ENCODE measurements at regions not wholly inside any gene's neighbourhood (a gene's known extent, or its start where the extent isn't known, plus 50 kb on each side); places are given as distances from the start of the nearest gene placed in this dataset.

- Histone ChIP-seq H4K91ac (ENCODE audit: insufficient read depth, low read depth, low read length) (no peak overlapping the region), H2AK5ac (ENCODE audit: low read depth, low read length) (no peak overlapping the region), H3K79me1 (ENCODE audit: low read depth in 1 of 2, low read length in 2 of 2) (no peaks in the 10 kb centered on the region), H3K4ac (ENCODE audit: low read depth, low read length) (no peak overlapping the region), H2BK20ac (ENCODE audit: low read depth, low read length) (no peak overlapping the region), H3K4me3 (ENCODE audit: insufficient read depth, low read depth, low read length) (no peak overlapping the region), H3K9me3 (ENCODE audit: control insufficient read depth, insufficient read depth, low read length) (peaks cover 3% of the 10 kb centered on the region), H4K5ac (ENCODE audit: low read depth, low read length) (no peak overlapping the region), H4K8ac (ENCODE audit: low read depth in 2 of 2, low read length in 2 of 2) (no peak overlapping the region), H3K14ac (replicated peaks; ENCODE audit: low read depth, low read length) (no peak overlapping the region), H3K4me2 (ENCODE audit: low read depth, low read length) (no peak overlapping the region), H3K27ac (ENCODE audit: insufficient read depth, low read length) (no peak overlapping the region), H3K4me1 (ENCODE audit: control insufficient read depth, insufficient read depth, low read length) (no peaks in the 10 kb centered on the region), H2BK5ac (ENCODE audit: low read depth, low read length, poor library complexity, severe bottlenecking) (no peak overlapping the region), H3K56ac (ENCODE audit: extremely low read depth, insufficient read depth, low read length) (no peak overlapping the region), H3K27me3 (ENCODE audit: control insufficient read depth, insufficient read depth, low read length) (no peaks in the 10 kb centered on the region), H3K23ac (ENCODE audit: low read depth, low read length) (no peak overlapping the region), H2AK9ac (replicated peaks; ENCODE audit: low read depth, low read length, poor library complexity) (no peak overlapping the region), H2AFZ (replicated peaks; ENCODE audit: low read length, poor library complexity) (no peak overlapping the region), H3K36me3 (ENCODE audit: control insufficient read depth, insufficient read depth, low read length) (no peaks in the 10 kb centered on the region), H2BK120ac (ENCODE audit: low read depth, low read length) (no peak overlapping the region), H3K9me1 (ENCODE audit: insufficient read depth, low read length) (no peaks in the 10 kb centered on the region), H3K18ac (ENCODE audit: low read depth, low read length) (no peak overlapping the region), H4K20me1 (ENCODE audit: insufficient read depth, low read length) (no peaks in the 10 kb centered on the region), H2BK15ac (ENCODE audit: low read depth, low read length) (no peak overlapping the region), H3K9ac (ENCODE audit: low read depth, low read length) (no peak overlapping the region)
- in situ Hi-C loops (cut with MboI; ENCODE audit: low sequenced_read_pairs) = no loop called here
- dilution Hi-C loops (cut with HindIII; ENCODE audit: low sequenced_read_pairs, unreplicated experiment) = no loop called here
- no CpG with 5 or more reads among the region's 3 CpGs for WGBS, 2 experiments (ENCODE audit: extremely low coverage in 2 of 2, insufficient read length in 1 of 2)
- DNase-seq (no peak), ATAC-seq (ENCODE audit: low read depth) (no peak)
- CTCF ChIA-PET = no interaction called here
- BruUV-seq (replicated peaks) = no TSS peak
- intact Hi-C loops (cut with micrococcal nuclease) = no loop called here
- TF ChIP-seq RCOR1 (IDR thresholded peaks at IDR 0.05; ENCODE audit: insufficient replicate concordance, low read length) = no peak
- POLR2A ChIA-PET (ENCODE audit: unreplicated experiment) = no interaction called here
Measured at GRCh38 chr2:185219981-185220380, 518.6 kb upstream of the FSIP2 start.

Data from IMR-90 (cell line).